ENCODE measurements at regions not wholly inside any gene's neighbourhood (a gene's known extent, or its start where the extent isn't known, plus 50 kb on each side); places are given as distances from the start of the nearest gene placed in this dataset.

- Mint-ChIP-seq H3K9me3 (no peaks in the 10 kb centered on the region), H3K36me3 (ENCODE audit: low read depth) (no peaks in the 10 kb centered on the region), H3K27ac (no peak overlapping the region), H3K4me3 (no peak overlapping the region), H3K4me1 (ENCODE audit: low read depth) (peaks cover 41% of the 10 kb centered on the region), H3K27me3 (no peaks in the 10 kb centered on the region)
- intact Hi-C loops (cut with micrococcal nuclease) = loop anchor here (1.0 kb wide), 2 partner anchors 141 to 318 kb away; no protein-coding TSS in a partner anchor
Measured at GRCh38 chr3:46078712-46079400, 51.6 kb upstream of the XCR1 start.
